ENCODE measurements at regions not wholly inside any gene's neighbourhood (a gene's known extent, or its start where the extent isn't known, plus 50 kb on each side); places are given as distances from the start of the nearest gene placed in this dataset.
A peak's percentile ranks its signal among the peaks of the same experiment; 100 is the strongest.
"Not testable (repeated sequence)": the region's sequence is repeated elsewhere in the genome, so short reads cannot be mapped to it uniquely, and the experiment has no call there.

DNA sequence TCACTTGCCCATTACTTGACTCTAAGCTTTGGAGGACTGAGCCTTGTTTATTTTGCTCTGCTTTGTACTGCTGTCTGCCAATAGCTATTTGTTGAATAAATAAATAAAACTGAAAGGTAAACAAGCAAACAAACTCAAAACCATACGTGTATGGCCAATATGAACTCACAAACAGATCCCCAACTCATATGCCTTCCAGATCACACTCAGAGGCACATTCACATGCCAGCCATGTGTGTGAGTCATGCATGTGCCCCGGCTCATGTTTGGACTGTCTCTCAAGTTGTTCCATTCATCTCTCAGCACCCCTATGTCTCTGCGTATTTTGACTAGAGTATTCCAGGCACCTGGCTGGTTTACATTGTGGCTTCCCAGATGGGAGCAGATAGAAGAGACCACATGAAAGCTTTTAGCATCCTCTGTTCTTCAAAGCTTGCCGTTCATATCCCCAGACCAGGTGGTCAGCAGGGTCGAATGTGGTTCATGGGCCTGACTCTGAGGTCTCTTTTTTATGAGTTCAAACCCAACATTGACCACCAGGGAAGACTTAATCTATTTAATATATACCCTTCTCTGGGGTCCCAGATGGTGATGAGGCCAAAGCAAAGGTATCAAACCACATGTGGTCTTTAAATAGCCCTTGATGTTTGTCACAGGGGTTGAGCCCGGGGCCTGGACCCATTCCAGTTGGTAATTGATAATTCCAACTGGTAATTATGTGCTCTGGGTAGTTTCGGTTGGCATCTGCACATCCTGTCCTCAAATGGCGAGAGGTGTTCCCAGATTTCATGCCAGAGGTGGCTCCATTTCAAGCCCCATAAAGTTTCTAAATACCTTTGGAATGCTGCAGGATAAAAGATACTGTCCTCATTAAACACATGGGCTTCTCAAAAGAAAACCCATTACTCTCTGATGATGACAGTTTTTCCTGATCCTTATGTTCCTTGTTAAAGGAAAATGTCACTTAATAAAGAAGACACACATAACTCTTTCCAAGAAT lies 287.3 kb upstream of the MAF start:
- Histone ChIP-seq H3K9me3 (ENCODE audit: control insufficient read depth, low read length) (no peaks in the 10 kb centered on the region), H2AFZ (no peak overlapping the region), H3K9ac (no peak overlapping the region), H3K27ac (no peak overlapping the region), H3K4me3 (ENCODE audit: low read depth, low read length) (no peak overlapping the region), H3K4me2 (ENCODE audit: low read length) (no peak overlapping the region), H3K36me3 (ENCODE audit: control insufficient read depth, insufficient read depth, low read length) (no peaks in the 10 kb centered on the region), H3K4me1 (no peaks in the 10 kb centered on the region), H3K27me3 (ENCODE audit: control insufficient read depth, insufficient read depth, low read length) (no peaks in the 10 kb centered on the region), H3K79me2 (no peaks in the 10 kb centered on the region)
- no peak for TF ChIP-seq CTCF (IDR thresholded peaks at IDR 0.05)

- H3K36me3 ChIP-seq (ENCODE audit: control insufficient read depth, insufficient read depth, low read length) = no peaks in the 10 kb centered on the region
- no peak for TF ChIP-seq CTCF (IDR thresholded peaks at IDR 0.05)
- no peaks in the 10 kb centered on the region for H3K79me2 ChIP-seq
- no peak overlapping the region for H3K9ac ChIP-seq
- no peak overlapping the region for H3K27ac ChIP-seq
- no peaks in the 10 kb centered on the region for H3K27me3 ChIP-seq (ENCODE audit: control insufficient read depth, insufficient read depth, low read length)
- no peaks in the 10 kb centered on the region for H3K4me1 ChIP-seq
- H2AFZ ChIP-seq = no peak overlapping the region
- H3K4me2 ChIP-seq (ENCODE audit: low read length) = no peak overlapping the region
- no peaks in the 10 kb centered on the region for H3K9me3 ChIP-seq (ENCODE audit: control insufficient read depth, low read length)
- H3K4me3 ChIP-seq (ENCODE audit: low read depth, low read length) = no peak overlapping the region
Observed at GRCh38 chr16:79885320-79885719, 284.8 kb upstream of the MAF start.

DNA sequence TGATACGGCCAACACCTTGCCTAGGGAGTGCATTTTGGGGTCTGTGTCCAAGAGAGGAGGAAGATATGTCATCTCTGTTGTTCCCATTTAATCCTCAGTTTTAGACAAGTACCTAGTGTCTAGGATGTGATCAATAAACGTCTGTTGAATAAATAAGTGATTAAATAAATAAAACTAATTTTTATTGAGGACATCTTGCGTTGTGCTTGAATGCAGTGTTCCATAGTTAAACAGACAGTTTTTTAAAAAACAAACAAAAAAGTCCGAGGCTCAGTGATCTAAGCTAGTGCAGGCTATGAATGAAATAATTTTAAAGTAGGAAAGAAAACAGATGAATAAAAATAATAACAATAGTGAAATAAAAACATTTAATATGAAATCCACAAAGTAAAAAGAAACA lies 283.0 kb upstream of the MAF start:
- H3K4me3 ChIP-seq (ENCODE audit: low read depth, low read length) = no peak overlapping the region
- H2AFZ ChIP-seq = no peak overlapping the region
- H3K27ac ChIP-seq = no peak overlapping the region
- no peaks in the 10 kb centered on the region for H3K9me3 ChIP-seq (ENCODE audit: control insufficient read depth, low read length)
- no peak overlapping the region for H3K4me2 ChIP-seq (ENCODE audit: low read length)
- TF ChIP-seq CTCF (IDR thresholded peaks at IDR 0.05) = no peak
- no peaks in the 10 kb centered on the region for H3K27me3 ChIP-seq (ENCODE audit: control insufficient read depth, insufficient read depth, low read length)
- no peaks in the 10 kb centered on the region for H3K79me2 ChIP-seq
- no peak overlapping the region for H3K9ac ChIP-seq
- H3K36me3 ChIP-seq (ENCODE audit: control insufficient read depth, insufficient read depth, low read length) = no peaks in the 10 kb centered on the region
- no peaks in the 10 kb centered on the region for H3K4me1 ChIP-seq

DNA sequence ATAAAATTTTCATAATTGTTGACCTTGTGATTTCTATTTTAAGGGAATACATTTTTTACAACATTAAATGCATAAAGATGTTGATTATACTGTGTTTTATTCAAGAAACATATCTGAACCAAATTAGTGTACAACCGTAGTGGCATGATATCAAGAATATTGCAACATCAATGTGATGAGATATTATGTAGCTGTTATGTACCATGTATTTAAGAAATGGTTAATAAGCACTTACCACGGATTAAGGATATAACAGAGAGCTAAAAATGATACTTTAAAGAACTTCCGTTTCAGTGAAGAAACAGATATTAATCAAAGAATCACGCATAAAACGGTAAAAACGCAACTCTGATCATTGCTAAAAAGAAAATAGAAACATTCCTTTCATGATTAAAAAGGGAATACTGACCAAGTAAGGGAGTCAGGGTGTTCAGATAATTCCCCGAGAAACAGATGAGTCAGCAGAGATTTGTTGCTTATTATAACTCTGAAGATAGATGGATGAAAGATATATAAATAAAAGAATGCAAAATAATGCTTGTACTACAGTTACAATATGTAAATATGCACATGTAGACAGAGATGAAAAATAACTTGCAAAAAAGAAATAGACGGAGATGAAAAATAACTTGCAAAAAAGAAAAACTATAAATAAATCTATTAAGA lies 281.9 kb upstream of the MAF start:
- no peaks in the 10 kb centered on the region for H3K9me3 ChIP-seq (ENCODE audit: control insufficient read depth, low read length)

GRCh38 chr16:79881107-79881506 lies 280.6 kb upstream of the MAF start:
- not testable (repeated sequence) for H2AFZ ChIP-seq

More for the DNA sequence above, 281.9 kb upstream of the MAF start:
- Histone ChIP-seq H3K79me2 (no peaks in the 10 kb centered on the region), H3K4me2 (ENCODE audit: low read length) (peak overlapping the region; percentile 33), H2AFZ (no peak overlapping the region), H3K36me3 (ENCODE audit: control insufficient read depth, insufficient read depth, low read length) (no peaks in the 10 kb centered on the region), H3K4me3 (ENCODE audit: low read depth, low read length) (no peak overlapping the region), H3K27me3 (ENCODE audit: control insufficient read depth, insufficient read depth, low read length) (no peaks in the 10 kb centered on the region), H3K4me1 (no peaks in the 10 kb centered on the region), H3K9ac (no peak overlapping the region), H3K27ac (no peak overlapping the region)
- no peak for TF ChIP-seq CTCF (IDR thresholded peaks at IDR 0.05)

More at GRCh38 chr16:79881107-79881506, 280.6 kb upstream of the MAF start:
- H3K36me3 ChIP-seq (ENCODE audit: control insufficient read depth, insufficient read depth, low read length); H3K9ac ChIP-seq; H3K4me3 ChIP-seq (ENCODE audit: low read depth, low read length); H3K27me3 ChIP-seq (ENCODE audit: control insufficient read depth, insufficient read depth, low read length); H3K4me2 ChIP-seq (ENCODE audit: low read length); H3K79me2 ChIP-seq; H3K27ac ChIP-seq; H3K4me1 ChIP-seq; H3K9me3 ChIP-seq (ENCODE audit: control insufficient read depth, low read length): not testable (repeated sequence)

Data from parathyroid adenoma (tissue), 2 donors.